Uterus (tissue), 3 donors: ENCODE measurements at regions not wholly inside any gene's neighbourhood (a gene's known extent, or its start where the extent isn't known, plus 50 kb on each side); places are given as distances from the start of the nearest gene placed in this dataset.

Experiments
- DNase-seq, 2 donors: peaks; one replicate each; pipeline ENCODE4 v3.0.0-alpha.2; 2019 to 2020
- H3K27ac ChIP-seq, 2 donors: fragments of 200-600 bp; sonication (generic); 1 replicate in 1 of 2; 2 replicates in 1 of 2; pipeline ENCODE4 v1.5.1; 2016 to 2018
- H3K27me3 ChIP-seq, 2 donors: fragments of 200-600 bp; sonication (generic); one replicate each; pipeline ENCODE4 v1.5.1; 2018 to 2019; ENCODE audit warnings: control low read depth in 1 of 2
- H3K36me3 ChIP-seq, 2 donors: fragments of 200-600 bp; sonication (generic); one replicate each; pipeline ENCODE4 v1.5.1; 2019; ENCODE audit warnings: control low read depth in 1 of 2
- H3K4me1 ChIP-seq, 2 donors: fragments of 200-600 bp; sonication (generic); one replicate each; pipeline ENCODE4 v1.5.1; 2018 to 2019; ENCODE audit warnings: control low read depth in 1 of 2
- H3K4me3 ChIP-seq, 2 donors: fragments of 200-600 bp; sonication (generic); 1 replicate in 1 of 2; 2 replicates in 1 of 2; pipeline ENCODE4 v1.5.1; 2018 to 2019; ENCODE audit warnings: mild to moderate bottlenecking in 1 of 2
- H3K9me3 ChIP-seq, 2 donors: fragments of 200-600 bp; sonication (generic); one replicate each; pipeline ENCODE4 v1.5.1; 2019; ENCODE audit warnings: control low read depth in 1 of 2
- CTCF ChIP-seq, 4 experiments: fragments of 200-600 bp in 2 of 4; fragments of 450-650 bp in 2 of 4; sonication (generic) in 2 of 4; IDR thresholded peaks; one replicate each; pipeline ENCODE4 v1.5.1; 2016 to 2019; ENCODE audit warnings: antibody characterized with exemption in 4 of 4, mild to moderate bottlenecking in 2 of 4, moderate library complexity in 1 of 4
- POLR2A ChIP-seq, 2 donors: fragments of 450-650 bp; IDR thresholded peaks; one replicate each; pipeline ENCODE4 v1.6.1; 2016; ENCODE audit warnings: antibody characterized with exemption in 2 of 2, mild to moderate bottlenecking in 1 of 2, moderate library complexity in 1 of 2
- intact Hi-C: fragments of 100-400 bp; cut with DNase I; formaldehyde crosslinking; loops from one replicate; pipeline ENCODE4 v1.15.1; 2023; ENCODE audit warnings: low total_unique reads
- donor health status: DM: yes; HTN: yes; CAD: no.

GRCh38 chr7:101712652-101713051 is 83.6 kb upstream of the MYL10 start:
- no peaks in the 10 kb centered on the region for H3K9me3 ChIP-seq
- intact Hi-C loops: no loop called here
- no peak for DNase-seq
- no peak overlapping the region for H3K27ac ChIP-seq
- H3K4me1 ChIP-seq: no peaks in the 10 kb centered on the region
- H3K4me3 ChIP-seq: no peak overlapping the region
- no peaks in the 10 kb centered on the region for H3K27me3 ChIP-seq
- no peak for TF ChIP-seq POLR2A (IDR thresholded peaks at IDR 0.05)
- TF ChIP-seq CTCF (IDR thresholded peaks at IDR 0.05): no peak
- no peaks in the 10 kb centered on the region for H3K36me3 ChIP-seq

- H3K4me1 ChIP-seq: no peaks in the 10 kb centered on the region
- H3K27ac ChIP-seq: no peak overlapping the region
- H3K4me3 ChIP-seq: no peak overlapping the region
- no peaks in the 10 kb centered on the region for H3K27me3 ChIP-seq
- no peaks in the 10 kb centered on the region for H3K9me3 ChIP-seq
- intact Hi-C loops: no loop called here
- H3K36me3 ChIP-seq: no peaks in the 10 kb centered on the region
- TF ChIP-seq CTCF (IDR thresholded peaks at IDR 0.05) (no peak), POLR2A (IDR thresholded peaks at IDR 0.05) (no peak)
- DNase-seq: no peak
Observed at GRCh38 chr7:101714097-101714496, 85.0 kb upstream of the MYL10 start.

- Histone ChIP-seq H3K9me3 (no peaks in the 10 kb centered on the region), H3K4me1 (no peaks in the 10 kb centered on the region), H3K27ac (no peak overlapping the region), H3K4me3 (no peak overlapping the region), H3K36me3 (no peaks in the 10 kb centered on the region), H3K27me3 (no peaks in the 10 kb centered on the region)
- DNase-seq: peak; percentile 45 to 66
- TF ChIP-seq POLR2A (IDR thresholded peaks at IDR 0.05) (no peak), CTCF (IDR thresholded peaks at IDR 0.05) (no peak)
- intact Hi-C loops: no loop called here
Observed at GRCh38 chr7:101717628-101718357, 88.7 kb upstream of the MYL10 start.

GRCh38 chr7:101718363-101719122 is 89.4 kb upstream of the MYL10 start:
- H3K4me3 ChIP-seq: no peak overlapping the region
- intact Hi-C loops: no loop called here
- H3K27me3 ChIP-seq: no peaks in the 10 kb centered on the region
- H3K36me3 ChIP-seq: no peaks in the 10 kb centered on the region
- no peak overlapping the region for H3K27ac ChIP-seq
- H3K4me1 ChIP-seq: no peaks in the 10 kb centered on the region
- DNase-seq: no peak
- H3K9me3 ChIP-seq: no peaks in the 10 kb centered on the region
- no peak for TF ChIP-seq CTCF (IDR thresholded peaks at IDR 0.05)

- no peak for DNase-seq
- Histone ChIP-seq H3K9me3 (no peaks in the 10 kb centered on the region), H3K27ac (no peak overlapping the region), H3K4me3 (no peak overlapping the region), H3K36me3 (no peaks in the 10 kb centered on the region), H3K4me1 (no peaks in the 10 kb centered on the region), H3K27me3 (no peaks in the 10 kb centered on the region)
- TF ChIP-seq POLR2A (IDR thresholded peaks at IDR 0.05): no peak
- no peak for TF ChIP-seq CTCF (IDR thresholded peaks at IDR 0.05)
- intact Hi-C loops: no loop called here
Observed at GRCh38 chr7:101719123-101719470, 90.0 kb upstream of the MYL10 start.
